GM18511 (cell line): ENCODE measurements at regions not wholly inside any gene's neighbourhood (a gene's known extent, or its start where the extent isn't known, plus 50 kb on each side); places are given as distances from the start of the nearest gene placed in this dataset.
A peak's percentile ranks its signal among the peaks of the same experiment; 100 is the strongest.

Experiments used
- ATAC-seq: cut with Tn5 transposase; IDR thresholded peaks from one replicate; pipeline ENCODE4 v1.9.1; 2021; ENCODE audit warnings: mild to moderate bottlenecking, moderate library complexity; ENCODE audit not compliant: unreplicated experiment

GRCh38 chr1:185581961-185582725 is 152.0 kb upstream of the HMCN1 start:
- no peak for ATAC-seq

GRCh38 chr1:185581020-185581419 is 153.2 kb upstream of the HMCN1 start:
- ATAC-seq, result no peak

GRCh38 chr1:185578293-185578692 is 155.9 kb upstream of the HMCN1 start:
- ATAC-seq, result no peak

- ATAC-seq, result peak; percentile 73
These were observed 159.9 kb upstream of the HMCN1 start for GRCh38 chr1:185574139-185574875.

GRCh38 chr1:185573677-185574076 is 160.5 kb upstream of the HMCN1 start:
- ATAC-seq, result peak; percentile 46

GRCh38 chr1:185573162-185573561 is 161.0 kb upstream of the HMCN1 start:
- no peak for ATAC-seq

GRCh38 chr1:185570962-185571361 is 163.2 kb upstream of the HMCN1 start:
- ATAC-seq, result no peak

GRCh38 chr1:185568155-185569123 is 165.8 kb upstream of the HMCN1 start:
- peak; percentile 42 for ATAC-seq

- ATAC-seq, result no peak
These were observed 166.8 kb upstream of the HMCN1 start for GRCh38 chr1:185567440-185567839.

- peak; percentile 70 for ATAC-seq
These were observed 167.2 kb upstream of the HMCN1 start for GRCh38 chr1:185566995-185567394.

- ATAC-seq, result no peak
These were observed 168.9 kb upstream of the HMCN1 start for GRCh38 chr1:185565302-185565701.

- ATAC-seq, result no peak
These were observed 169.4 kb upstream of the HMCN1 start for GRCh38 chr1:185564816-185565215.

- no peak for ATAC-seq
These were observed 171.5 kb upstream of the HMCN1 start for GRCh38 chr1:185562461-185563359.

- no peak for ATAC-seq
These were observed 172.6 kb upstream of the HMCN1 start for GRCh38 chr1:185561629-185562028.

GRCh38 chr1:185560760-185561159 is 173.4 kb upstream of the HMCN1 start:
- no peak for ATAC-seq

GRCh38 chr1:185559684-185560331 is 174.4 kb upstream of the HMCN1 start:
- ATAC-seq, result peak; percentile 98

- ATAC-seq, result no peak
These were observed 175.0 kb upstream of the HMCN1 start for GRCh38 chr1:185559151-185559550.

GRCh38 chr1:185556561-185556960 is 177.6 kb upstream of the HMCN1 start:
- no peak for ATAC-seq

GRCh38 chr1:185555743-185556142 is 178.4 kb upstream of the HMCN1 start:
- ATAC-seq, result no peak

GRCh38 chr1:185551008-185551407 is 183.2 kb upstream of the HMCN1 start:
- ATAC-seq, result no peak
